ENCODE measurements at regions not wholly inside any gene's neighbourhood (a gene's known extent, or its start where the extent isn't known, plus 50 kb on each side); places are given as distances from the start of the nearest gene placed in this dataset.
A peak's percentile ranks its signal among the peaks of the same experiment; 100 is the strongest.

- Mint-ChIP-seq H3K9me3 (ENCODE audit: unreplicated experiment) (no peaks in the 10 kb centered on the region), H3K27me3 (ENCODE audit: unreplicated experiment) (peaks cover 9% of the 10 kb centered on the region), H3K36me3 (ENCODE audit: unreplicated experiment) (no peaks in the 10 kb centered on the region), H3K4me1 (ENCODE audit: unreplicated experiment) (no peaks in the 10 kb centered on the region), H3K27ac (ENCODE audit: unreplicated experiment) (no peak overlapping the region), H3K4me3 (ENCODE audit: unreplicated experiment) (no peak overlapping the region)
- DNase-seq (ENCODE audit: extremely low spot score, unreplicated experiment) = no peak
- no peak for TF ChIP-seq CTCF (IDR thresholded peaks at IDR 0.05)
Observed at GRCh38 chr14:36394593-36394992, 74.2 kb upstream of the MBIP start.

- no peak overlapping the region for H3K4me3 Mint-ChIP-seq (ENCODE audit: unreplicated experiment)
- H3K36me3 Mint-ChIP-seq (ENCODE audit: unreplicated experiment) = no peaks in the 10 kb centered on the region
- H3K27ac Mint-ChIP-seq (ENCODE audit: unreplicated experiment) = no peak overlapping the region
- no peak for DNase-seq (ENCODE audit: extremely low spot score, unreplicated experiment)
- H3K27me3 Mint-ChIP-seq (ENCODE audit: unreplicated experiment) = peaks cover 15% of the 10 kb centered on the region
- TF ChIP-seq CTCF (IDR thresholded peaks at IDR 0.05) = no peak
- H3K4me1 Mint-ChIP-seq (ENCODE audit: unreplicated experiment) = no peaks in the 10 kb centered on the region
- H3K9me3 Mint-ChIP-seq (ENCODE audit: unreplicated experiment) = no peaks in the 10 kb centered on the region
Observed at GRCh38 chr14:36390718-36391117, 70.3 kb upstream of the MBIP start.

GRCh38 chr14:36383767-36384431 is 63.5 kb upstream of the MBIP start:
- DNase-seq (ENCODE audit: extremely low spot score, unreplicated experiment) = no peak

GRCh38 chr14:36373982-36374673 is 53.7 kb upstream of the MBIP start:
- H3K4me3 Mint-ChIP-seq (ENCODE audit: unreplicated experiment) = no peak overlapping the region
- no peaks in the 10 kb centered on the region for H3K9me3 Mint-ChIP-seq (ENCODE audit: unreplicated experiment)
- H3K27ac Mint-ChIP-seq (ENCODE audit: unreplicated experiment) = no peak overlapping the region
- no peaks in the 10 kb centered on the region for H3K4me1 Mint-ChIP-seq (ENCODE audit: unreplicated experiment)
- peak; percentile 89 for DNase-seq (ENCODE audit: extremely low spot score, unreplicated experiment)
- peaks cover 7% of the 10 kb centered on the region for H3K27me3 Mint-ChIP-seq (ENCODE audit: unreplicated experiment)
- no peaks in the 10 kb centered on the region for H3K36me3 Mint-ChIP-seq (ENCODE audit: unreplicated experiment)
- peak; percentile 86 for TF ChIP-seq CTCF (IDR thresholded peaks at IDR 0.05)

More at GRCh38 chr14:36383767-36384431, 63.5 kb upstream of the MBIP start:
- no peaks in the 10 kb centered on the region for H3K36me3 Mint-ChIP-seq (ENCODE audit: unreplicated experiment)
- peaks cover 10% of the 10 kb centered on the region for H3K27me3 Mint-ChIP-seq (ENCODE audit: unreplicated experiment)
- no peak overlapping the region for H3K4me3 Mint-ChIP-seq (ENCODE audit: unreplicated experiment)
- TF ChIP-seq CTCF (IDR thresholded peaks at IDR 0.05) = no peak
- H3K9me3 Mint-ChIP-seq (ENCODE audit: unreplicated experiment) = peaks cover 7% of the 10 kb centered on the region
- no peak overlapping the region for H3K27ac Mint-ChIP-seq (ENCODE audit: unreplicated experiment)
- H3K4me1 Mint-ChIP-seq (ENCODE audit: unreplicated experiment) = no peaks in the 10 kb centered on the region
